Liver (tissue), 8 donors: ENCODE measurements at regions not wholly inside any gene's neighbourhood (a gene's known extent, or its start where the extent isn't known, plus 50 kb on each side); places are given as distances from the start of the nearest gene placed in this dataset.

Experiments
- DNase-seq: peaks from one replicate; pipeline ENCODE4 v3.0.0-alpha.2; 2017; ENCODE audit warnings: low spot score
- H3K27ac ChIP-seq, 2 donors: one replicate each; pipeline ENCODE4 v1.7.0; 2013; ENCODE audit warnings: inconsistent platforms in 2 of 2, low read length in 2 of 2, control low read depth in 1 of 2, low read depth in 1 of 2, mild to moderate bottlenecking in 1 of 2
- H3K27me3 ChIP-seq, 4 donors: one replicate each; pipeline versions ENCODE4 v1.6.1 to v1.7.0; 2013; ENCODE audit warnings: low read length in 3 of 4, inconsistent platforms in 1 of 4, mild to moderate bottlenecking in 1 of 4, moderate library complexity in 1 of 4; ENCODE audit not compliant: control insufficient read depth in 4 of 4, insufficient read depth in 4 of 4
- H3K36me3 ChIP-seq, 4 donors: one replicate each; pipeline versions ENCODE4 v1.6.1 to v1.7.0; 2013; ENCODE audit warnings: low read length in 3 of 4, mild to moderate bottlenecking in 3 of 4, low read depth in 1 of 4, moderate library complexity in 1 of 4; ENCODE audit not compliant: control insufficient read depth in 4 of 4, insufficient read depth in 3 of 4
- H3K4me1 ChIP-seq, 4 donors: one replicate each; pipeline versions ENCODE4 v1.6.1 to v1.7.0; 2013; ENCODE audit warnings: low read length in 3 of 4, mild to moderate bottlenecking in 3 of 4, moderate library complexity in 1 of 4; ENCODE audit not compliant: control insufficient read depth in 4 of 4, insufficient read depth in 4 of 4
- H3K4me3 ChIP-seq, 3 donors: one replicate each; pipeline versions ENCODE4 v1.6.1 to v1.7.0; 2013; ENCODE audit warnings: low read length in 3 of 3, control low read depth in 1 of 3, low read depth in 1 of 3, mild to moderate bottlenecking in 1 of 3
- H3K9ac ChIP-seq, 2 donors: one replicate each; pipeline ENCODE4 v1.7.0; 2013; ENCODE audit warnings: low read length in 2 of 2, mild to moderate bottlenecking in 2 of 2, moderate library complexity in 2 of 2, control low read depth in 1 of 2, low read depth in 1 of 2
- H3K9me3 ChIP-seq, 4 donors: one replicate each; pipeline versions ENCODE4 v1.6.1 to v1.7.0; 2013; ENCODE audit warnings: low read length in 3 of 4; ENCODE audit not compliant: control insufficient read depth in 4 of 4
- ATF3 ChIP-seq: IDR thresholded peaks from 2 replicates; pipeline ENCODE4 v1.6.1; 2016; ENCODE audit warnings: antibody characterized with exemption
- CTCF ChIP-seq: fragments of 150-350 bp; IDR thresholded peaks from 2 replicates; pipeline ENCODE4 v1.5.1; 2017; ENCODE audit warnings: improper control_type of control experiment, low read depth, low read length; ENCODE audit not compliant: missing input control
- EGR1 ChIP-seq, 2 donors: IDR thresholded peaks; 2 replicates each; pipeline ENCODE4 v1.6.1; 2016 to 2018; ENCODE audit warnings: antibody characterized with exemption in 2 of 2, low read depth in 2 of 2
- FOXA1 ChIP-seq: IDR thresholded peaks from 2 replicates; pipeline ENCODE4 v1.6.1; 2016; ENCODE audit warnings: antibody characterized with exemption
- FOXA2 ChIP-seq: IDR thresholded peaks from 2 replicates; pipeline ENCODE4 v1.6.1; 2016; ENCODE audit warnings: antibody characterized with exemption
- GABPA ChIP-seq, 2 donors: IDR thresholded peaks in 1 of 2; conservative IDR thresholded peaks in 1 of 2; 2 replicates each; pipeline ENCODE4 v1.6.1; 2016; ENCODE audit warnings: antibody characterized with exemption in 2 of 2, mild to moderate bottlenecking in 1 of 2, moderate library complexity in 1 of 2
- HNF4A ChIP-seq, 2 donors: conservative IDR thresholded peaks; 2 replicates each; pipeline ENCODE4 v1.6.1; 2016; ENCODE audit warnings: antibody characterized with exemption in 2 of 2, mild to moderate bottlenecking in 2 of 2
- HNF4G ChIP-seq: IDR thresholded peaks from 2 replicates; pipeline ENCODE4 v1.6.1; 2016; ENCODE audit warnings: antibody characterized with exemption
- JUND ChIP-seq, 2 donors: IDR thresholded peaks; 2 replicates each; pipeline ENCODE4 v1.6.1; 2016; ENCODE audit warnings: antibody characterized with exemption in 2 of 2
- MAX ChIP-seq: IDR thresholded peaks from 2 replicates; pipeline ENCODE4 v1.6.1; 2016; ENCODE audit warnings: antibody characterized with exemption
- RAD21 ChIP-seq, 2 donors: IDR thresholded peaks; 2 replicates each; pipeline ENCODE4 v1.6.1; 2016; ENCODE audit warnings: antibody characterized with exemption in 2 of 2, mild to moderate bottlenecking in 2 of 2
- RXRA ChIP-seq, 2 donors: IDR thresholded peaks; 2 replicates each; pipeline ENCODE4 v1.6.1; 2017 to 2018; ENCODE audit warnings: antibody characterized with exemption in 2 of 2, mild to moderate bottlenecking in 1 of 2
- SP1 ChIP-seq: IDR thresholded peaks from 2 replicates; pipeline ENCODE4 v1.6.1; 2018; ENCODE audit warnings: antibody characterized with exemption, mild to moderate bottlenecking
- TAF1 ChIP-seq: conservative IDR thresholded peaks from 2 replicates; pipeline ENCODE4 v1.6.1; 2016; ENCODE audit warnings: antibody characterized with exemption, mild to moderate bottlenecking
- YY1 ChIP-seq: IDR thresholded peaks from 2 replicates; pipeline ENCODE4 v1.6.1; 2016; ENCODE audit warnings: antibody characterized with exemption, mild to moderate bottlenecking
- ZBTB33 ChIP-seq: IDR thresholded peaks from 2 replicates; pipeline ENCODE4 v1.6.1; 2016; ENCODE audit warnings: antibody characterized with exemption
- WGBS: extraction: QIAGEN DNeasy Blood & Tissue Kit; methylation state at CpG from one replicate; pipeline ENCODE4 v1.1.7; 2013; 5-methylcytosine and 5-hydroxymethylcytosine counted together
- donor health status: healthy.
- donor health status: healthy.
- donor health status: healthy.
- donor health status: healthy.
- donor health status: healthy.

- no peak for TF ChIP-seq ZBTB33
Observed at GRCh38 chr22:47782328-47783075, 1020.1 kb downstream of the TBC1D22A start (continued).

GRCh38 chr22:47781427-47782111 is 1019.1 kb downstream of the TBC1D22A start:
- Histone ChIP-seq H3K36me3 (no peaks in the 10 kb centered on the region), H3K4me3 (no peak overlapping the region), H3K4me1 (no peaks in the 10 kb centered on the region), H3K27me3 (peaks cover 0 to 6% (median under 1%) of the 10 kb centered on the region in 4 donors), H3K27ac (no peak overlapping the region), H3K9me3 (peaks cover 0 to 10% (median 7%) of the 10 kb centered on the region in 4 donors), H3K9ac (no peak overlapping the region)
- WGBS = 89% methylated on average over 20 of the region's 20 CpGs
- no peak for DNase-seq
- TF ChIP-seq GABPA (IDR thresholded peaks at IDR 0.05 in 1 of 2, conservative IDR thresholded peaks at IDR 0.05 in 1 of 2) = no peak
- no peak for TF ChIP-seq FOXA2
- TF ChIP-seq FOXA1 = no peak
- TF ChIP-seq CTCF = no peak
- TF ChIP-seq ATF3 = no peak
- TF ChIP-seq YY1 = no peak
- TF ChIP-seq HNF4G = no peak
- TF ChIP-seq MAX = no peak

- H3K9me3 ChIP-seq = peaks cover 0 to 9% (median 6%) of the 10 kb centered on the region in 4 donors
- 84% methylated on average over 12 of the region's 12 CpGs for WGBS
- H3K9ac ChIP-seq = no peak overlapping the region
- no peaks in the 10 kb centered on the region for H3K36me3 ChIP-seq
- H3K27ac ChIP-seq = no peak overlapping the region
- DNase-seq = peak; percentile 19
- peaks cover 0 to 6% (median under 1%) of the 10 kb centered on the region in 4 donors for H3K27me3 ChIP-seq
- H3K4me1 ChIP-seq = no peaks in the 10 kb centered on the region
- no peak overlapping the region for H3K4me3 ChIP-seq
- TF ChIP-seq EGR1 (IDR thresholded peaks at IDR 0.05; ENCODE audit: low read depth in 2 of 2) = no peak
- TF ChIP-seq SP1 = no peak
- no peak for TF ChIP-seq ATF3
- TF ChIP-seq GABPA (IDR thresholded peaks at IDR 0.05 in 1 of 2, conservative IDR thresholded peaks at IDR 0.05 in 1 of 2) = no peak
- no peak for TF ChIP-seq HNF4A (conservative IDR thresholded peaks at IDR 0.05)
- TF ChIP-seq YY1 = no peak
- no peak for TF ChIP-seq FOXA1
- TF ChIP-seq JUND (IDR thresholded peaks at IDR 0.05) = no peak
- TF ChIP-seq MAX = no peak
- TF ChIP-seq TAF1 = no peak
- TF ChIP-seq HNF4G = no peak
- TF ChIP-seq ZBTB33 = no peak
- no peak for TF ChIP-seq FOXA2
- TF ChIP-seq CTCF = no peak
- no peak for TF ChIP-seq RAD21 (IDR thresholded peaks at IDR 0.05)
- TF ChIP-seq RXRA (IDR thresholded peaks at IDR 0.05) = no peak
Observed at GRCh38 chr22:47781024-47781423, 1018.6 kb downstream of the TBC1D22A start.
